GM12878 (cell line): ENCODE measurements at regions not wholly inside any gene's neighbourhood (a gene's known extent, or its start where the extent isn't known, plus 50 kb on each side); places are given as distances from the start of the nearest gene placed in this dataset.

Source experiments
- ATAC-seq: fragments of 200-7000 bp; cut with Tn5 transposase; 3 replicates; pipeline ENCODE4 v1.9.1; 2020; ENCODE audit warnings: mild to moderate bottlenecking, moderate library complexity
- BruUV-seq: library from RNA; stranded (reverse); fragments of 400-500 nt; replicated peaks from 2 replicates; lab custom pipeline; 2021; lab: Mats Ljungman, UMichigan
- CTCF ChIA-PET: fragments of 300-600 bp; sonication (Branson Sonifier 250); formaldehyde crosslinking; extraction: SDS; loops from one replicate; lab custom pipeline; 2021; ENCODE audit warnings: inconsistent platforms; lab: Yijun Ruan, JAX
- POLR2A ChIA-PET: fragments of 350-600 bp; formaldehyde crosslinking; extraction: SDS; loops from one replicate; lab custom pipeline; 2021; ENCODE audit warnings: inconsistent platforms; lab: Charles Lee
- RAD21 ChIA-PET: fragments of 300-600 bp; sonication (Branson Sonifier 250); formaldehyde crosslinking; loops from one replicate; lab custom pipeline; 2023; ENCODE audit warnings: antibody characterized with exemption; ENCODE audit not compliant: unreplicated experiment; lab: Charles Lee
- SMC1A ChIA-PET: fragments of 300-600 bp; sonication (Branson Sonifier 250); formaldehyde crosslinking; loops from one replicate; lab custom pipeline; 2023; ENCODE audit not compliant: unreplicated experiment, uncharacterized antibody; lab: Charles Lee
- DNase-seq: peaks from one replicate; pipeline ENCODE4 v3.0.0-alpha.2; 2011; ENCODE audit warnings: low read depth, low spot score
- FAIRE-seq: peaks from 3 replicates; lab custom pipeline; 2011; peaks lifted over from hg19 to GRCh38; lab: Jason Lieb, UNC
- H2AFZ ChIP-seq: 2 replicates; pipeline ENCODE4 v1.6.0; 2011; ENCODE audit warnings: low read depth, low read length, control low read depth; ENCODE audit not compliant: control insufficient read depth
- H3K27ac ChIP-seq: 2 replicates; pipeline ENCODE4 v1.5.1; 2011; ENCODE audit warnings: control low read depth; ENCODE audit not compliant: control insufficient read depth, insufficient read depth
- H3K27me3 ChIP-seq, 2 experiments: replicated peaks in 1 of 2; 2 replicates each; pipeline versions ENCODE4 v1.6.0 to v1.6.1; 2011; ENCODE audit warnings: low read length in 1 of 2; ENCODE audit not compliant: control insufficient read depth in 2 of 2, insufficient read depth in 2 of 2
- H3K36me3 ChIP-seq, 2 experiments: 2 replicates each; pipeline ENCODE4 v1.5.1; 2011; ENCODE audit warnings: low read length in 1 of 2; ENCODE audit not compliant: control insufficient read depth in 2 of 2, insufficient read depth in 2 of 2
- H3K4me1 ChIP-seq: 2 replicates; pipeline ENCODE4 v1.6.1; 2011; ENCODE audit warnings: mild to moderate bottlenecking, low read length, moderate library complexity, mixed read lengths; ENCODE audit not compliant: control insufficient read depth, insufficient read depth
- H3K4me2 ChIP-seq: 2 replicates; pipeline ENCODE4 v1.6.0; 2011; ENCODE audit warnings: control low read depth; ENCODE audit not compliant: control insufficient read depth, insufficient read depth
- H3K4me3 ChIP-seq: fragments of 200-600 bp; sonication (generic); 2 replicates; pipeline ENCODE4 v1.5.1; 2016
- H3K79me2 ChIP-seq: 2 replicates; pipeline ENCODE4 v1.6.0; 2011; ENCODE audit warnings: low read length; ENCODE audit not compliant: control insufficient read depth, insufficient read depth
- H3K9ac ChIP-seq: 2 replicates; pipeline ENCODE4 v1.8.0; 2011; ENCODE audit warnings: low read length, control low read depth, mixed read lengths; ENCODE audit not compliant: control insufficient read depth, insufficient read depth
- H3K9me3 ChIP-seq: replicated peaks from 3 replicates; pipeline ENCODE4 v1.5.1; 2011; ENCODE audit warnings: mild to moderate bottlenecking, low read length; ENCODE audit not compliant: control insufficient read depth, insufficient read depth
- H4K20me1 ChIP-seq: 2 replicates; pipeline ENCODE4 v1.6.0; 2011; ENCODE audit not compliant: control insufficient read depth, insufficient read depth
- ASH2L ChIP-seq: fragments of 300-600, 200-600 bp; sonication (generic); IDR thresholded peaks from 2 replicates; pipeline ENCODE4 v1.6.1; 2017; ENCODE audit warnings: low read depth, mild to moderate bottlenecking, borderline replicate concordance
- BMI1 ChIP-seq: fragments of 450-650 bp; IDR thresholded peaks from 2 replicates; pipeline ENCODE4 v1.6.1; 2016; ENCODE audit warnings: mild to moderate bottlenecking, moderate library complexity, borderline replicate concordance
- CBFB ChIP-seq: IDR thresholded peaks from 2 replicates; pipeline ENCODE4 v1.6.1; 2016; ENCODE audit warnings: antibody characterized with exemption, low read depth
- FOXK2 ChIP-seq: fragments of 450-650 bp; IDR thresholded peaks from 2 replicates; pipeline ENCODE4 v1.6.1; 2017; ENCODE audit warnings: mild to moderate bottlenecking, moderate library complexity
- HDAC2 ChIP-seq: fragments of 200-600 bp; sonication (generic); IDR thresholded peaks from 2 replicates; pipeline ENCODE4 v1.6.1; 2017
- MEF2B ChIP-seq: fragments of 450-650 bp; IDR thresholded peaks from 2 replicates; pipeline ENCODE4 v1.6.1; 2018; ENCODE audit warnings: mild to moderate bottlenecking, moderate library complexity; ENCODE audit not compliant: partially characterized antibody, poor library complexity, severe bottlenecking
- MXI1 ChIP-seq: fragments of 150-350 bp; IDR thresholded peaks from 2 replicates; pipeline ENCODE4 v1.6.1; 2011; ENCODE audit warnings: low read depth, mild to moderate bottlenecking, inconsistent platforms, low read length, improper control_type of control experiment
- NFYB ChIP-seq: IDR thresholded peaks from 2 replicates; pipeline ENCODE4 v1.6.1; 2011; ENCODE audit warnings: low read depth, mild to moderate bottlenecking, low read length, improper control_type of control experiment, moderate library complexity; ENCODE audit not compliant: insufficient read depth
- NR2F1 ChIP-seq: fragments of 450-650 bp; conservative IDR thresholded peaks from 2 replicates; pipeline ENCODE4 v1.6.1; 2017; ENCODE audit warnings: mild to moderate bottlenecking
- RBBP5 ChIP-seq: fragments of 200-600 bp; sonication (generic); conservative IDR thresholded peaks from 2 replicates; pipeline ENCODE4 v1.6.1; 2016
- SMAD5 ChIP-seq: IDR thresholded peaks from 2 replicates; pipeline ENCODE4 v1.6.1; 2016; ENCODE audit warnings: antibody characterized with exemption, low read depth
- TCF12 ChIP-seq: IDR thresholded peaks from 2 replicates; pipeline ENCODE4 v1.6.1; 2011; ENCODE audit warnings: low read depth, mild to moderate bottlenecking, low read length
- TCF3 ChIP-seq: IDR thresholded peaks from 2 replicates; pipeline ENCODE4 v1.6.1; 2012; ENCODE audit warnings: low read depth, mild to moderate bottlenecking, low read length, borderline replicate concordance; ENCODE audit not compliant: insufficient read depth
- ZNF207 ChIP-seq: fragments of 450-650 bp; IDR thresholded peaks from 2 replicates; pipeline ENCODE4 v1.6.1; 2014; ENCODE audit warnings: antibody characterized with exemption, mild to moderate bottlenecking, borderline replicate concordance
- ZNF622 ChIP-seq: fragments of 450-650 bp; IDR thresholded peaks from 2 replicates; pipeline ENCODE4 v1.6.1; 2017; ENCODE audit warnings: mild to moderate bottlenecking, inconsistent platforms
- ZZZ3 ChIP-seq: IDR thresholded peaks from 2 replicates; pipeline ENCODE4 v1.6.1; 2011; ENCODE audit warnings: low read depth; ENCODE audit not compliant: control insufficient read depth, insufficient read length
- WGBS: methylation state at CpG from one replicate; pipeline ENCODE4 v1.1.6; 2016; ENCODE audit warnings: low lambda C conversion rate; ENCODE audit not compliant: insufficient replicate concordance, insufficient coverage; ENCODE audit errors: missing lambda C conversion rate; 5-methylcytosine and 5-hydroxymethylcytosine counted together
- in situ Hi-C: fragments of 300-500 bp; cut with MboI; formaldehyde crosslinking; loops from 9 replicates; pipeline ENCODE4 v1.14.3; 2018; ENCODE audit warnings: mixed read lengths
- intact Hi-C: fragments of 100-400 bp; cut with micrococcal nuclease; formaldehyde crosslinking; loops from one replicate; pipeline ENCODE4 v1.14.2; 2022; ENCODE audit not compliant: unreplicated experiment
- TF ChIP-seq, protein P1 (sequence below): fragments of 450-650 bp; IDR thresholded peaks from 2 replicates; pipeline ENCODE4 v1.6.1; 2016; ENCODE audit warnings: mild to moderate bottlenecking
- TF ChIP-seq, protein P2 (sequence below): fragments of 450-650 bp; conservative IDR thresholded peaks from 2 replicates; pipeline ENCODE4 v1.6.1; 2017; ENCODE audit warnings: mild to moderate bottlenecking, moderate library complexity

DNA sequence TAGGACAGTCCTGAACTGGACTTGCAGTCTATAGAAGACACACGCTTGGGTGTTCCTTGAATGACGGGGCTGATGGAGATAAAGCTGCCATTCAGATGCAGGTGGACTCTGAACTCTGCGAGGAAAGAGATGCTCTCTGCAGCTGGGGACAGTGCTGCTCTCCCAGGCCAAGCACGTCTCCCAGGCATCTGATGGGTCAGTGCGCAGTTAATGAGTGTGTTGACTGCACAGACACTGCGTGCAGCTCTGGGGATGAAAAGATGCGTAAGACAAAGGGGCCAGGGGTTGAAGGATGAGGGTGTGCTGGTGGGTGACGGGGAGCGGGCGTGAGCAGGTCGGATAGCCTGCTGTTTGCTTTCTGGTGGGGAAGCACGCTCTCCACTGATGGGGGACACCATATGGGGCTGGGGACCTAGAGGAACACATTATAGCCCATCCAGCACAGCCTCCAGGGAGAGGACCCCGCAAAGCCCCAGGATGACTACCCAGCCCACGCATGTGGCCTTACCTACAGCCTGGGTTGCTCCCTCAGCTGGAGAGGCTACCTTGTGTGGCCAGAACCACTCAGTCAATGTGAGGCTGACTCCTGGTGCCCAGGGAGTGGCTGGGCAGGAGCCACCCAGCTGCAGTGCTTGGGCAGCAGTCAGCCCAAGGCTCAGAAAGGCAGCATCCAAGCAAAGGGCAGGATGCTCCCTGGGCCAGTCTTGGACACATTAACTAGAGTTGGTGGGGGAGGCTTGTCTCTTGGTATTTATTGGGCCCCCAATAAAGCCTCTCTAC lies 246.3 kb downstream of the RBFOX3 start:
- ATAC-seq: no peak
- WGBS: 39% methylated on average over 14 of the region's 14 CpGs
- RAD21 ChIA-PET: no interaction called here

More for the DNA sequence above, 246.3 kb downstream of the RBFOX3 start:
- no peak overlapping the region for H3K27ac ChIP-seq
- H3K27me3 ChIP-seq: peaks cover 0 to 4% of the 10 kb centered on the region in 2 experiments; a peak in 2 of 4 replicates
- ChIA-PET CTCF (no interaction called here), SMC1A (no interaction called here), POLR2A (no interaction called here)
- TF ChIP-seq CBFB: no peak
- no peak for TF ChIP-seq TCF12
- no peak for TF ChIP-seq ZNF207
- TF ChIP-seq, protein P1, sequence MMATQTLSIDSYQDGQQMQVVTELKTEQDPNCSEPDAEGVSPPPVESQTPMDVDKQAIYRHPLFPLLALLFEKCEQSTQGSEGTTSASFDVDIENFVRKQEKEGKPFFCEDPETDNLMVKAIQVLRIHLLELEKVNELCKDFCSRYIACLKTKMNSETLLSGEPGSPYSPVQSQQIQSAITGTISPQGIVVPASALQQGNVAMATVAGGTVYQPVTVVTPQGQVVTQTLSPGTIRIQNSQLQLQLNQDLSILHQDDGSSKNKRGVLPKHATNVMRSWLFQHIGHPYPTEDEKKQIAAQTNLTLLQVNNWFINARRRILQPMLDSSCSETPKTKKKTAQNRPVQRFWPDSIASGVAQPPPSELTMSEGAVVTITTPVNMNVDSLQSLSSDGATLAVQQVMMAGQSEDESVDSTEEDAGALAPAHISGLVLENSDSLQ: no peak
- no peak for TF ChIP-seq ZNF622
- TF ChIP-seq FOXK2: no peak
- no peak for TF ChIP-seq MEF2B
- no peak for TF ChIP-seq HDAC2
- TF ChIP-seq BMI1: no peak
- TF ChIP-seq NR2F1: no peak
- TF ChIP-seq ASH2L: no peak
- TF ChIP-seq, protein P2, sequence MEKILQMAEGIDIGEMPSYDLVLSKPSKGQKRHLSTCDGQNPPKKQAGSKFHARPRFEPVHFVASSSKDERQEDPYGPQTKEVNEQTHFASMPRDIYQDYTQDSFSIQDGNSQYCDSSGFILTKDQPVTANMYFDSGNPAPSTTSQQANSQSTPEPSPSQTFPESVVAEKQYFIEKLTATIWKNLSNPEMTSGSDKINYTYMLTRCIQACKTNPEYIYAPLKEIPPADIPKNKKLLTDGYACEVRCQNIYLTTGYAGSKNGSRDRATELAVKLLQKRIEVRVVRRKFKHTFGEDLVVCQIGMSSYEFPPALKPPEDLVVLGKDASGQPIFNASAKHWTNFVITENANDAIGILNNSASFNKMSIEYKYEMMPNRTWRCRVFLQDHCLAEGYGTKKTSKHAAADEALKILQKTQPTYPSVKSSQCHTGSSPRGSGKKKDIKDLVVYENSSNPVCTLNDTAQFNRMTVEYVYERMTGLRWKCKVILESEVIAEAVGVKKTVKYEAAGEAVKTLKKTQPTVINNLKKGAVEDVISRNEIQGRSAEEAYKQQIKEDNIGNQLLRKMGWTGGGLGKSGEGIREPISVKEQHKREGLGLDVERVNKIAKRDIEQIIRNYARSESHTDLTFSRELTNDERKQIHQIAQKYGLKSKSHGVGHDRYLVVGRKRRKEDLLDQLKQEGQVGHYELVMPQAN: no peak
- no peak for TF ChIP-seq MXI1
- TF ChIP-seq NFYB: no peak
- TF ChIP-seq SMAD5: no peak
- no peak for TF ChIP-seq TCF3
- no peak for TF ChIP-seq ZZZ3
- TF ChIP-seq RBBP5: no peak
- H2AFZ ChIP-seq: no peak overlapping the region
- H3K36me3 ChIP-seq: no peaks in the 10 kb centered on the region
- H3K4me2 ChIP-seq: no peak overlapping the region
- intact Hi-C loops: no loop called here
- H3K79me2 ChIP-seq: no peaks in the 10 kb centered on the region
- H4K20me1 ChIP-seq: no peaks in the 10 kb centered on the region
- BruUV-seq: no TSS peak
- in situ Hi-C loops: no loop called here
- FAIRE-seq: no peak
- H3K4me3 ChIP-seq: no peak overlapping the region
- H3K4me1 ChIP-seq: no peaks in the 10 kb centered on the region
- H3K9me3 ChIP-seq: no peaks in the 10 kb centered on the region
- H3K9ac ChIP-seq: no peak overlapping the region
- no peak for DNase-seq
